ENCODE measurements at regions not wholly inside any gene's neighbourhood (a gene's known extent, or its start where the extent isn't known, plus 50 kb on each side); places are given as distances from the start of the nearest gene placed in this dataset.

GRCh38 chr5:88545338-88545737 is 276.7 kb upstream of the TMEM161B start:
- TF ChIP-seq CTCF (IDR thresholded peaks at IDR 0.05; ENCODE audit: insufficient read depth, low read depth, low read length, missing control alignments) = no peak
- no peak for DNase-seq (ENCODE audit: low read depth)
- no peak overlapping the region for H3K4me3 ChIP-seq (ENCODE audit: low read length)

DNA sequence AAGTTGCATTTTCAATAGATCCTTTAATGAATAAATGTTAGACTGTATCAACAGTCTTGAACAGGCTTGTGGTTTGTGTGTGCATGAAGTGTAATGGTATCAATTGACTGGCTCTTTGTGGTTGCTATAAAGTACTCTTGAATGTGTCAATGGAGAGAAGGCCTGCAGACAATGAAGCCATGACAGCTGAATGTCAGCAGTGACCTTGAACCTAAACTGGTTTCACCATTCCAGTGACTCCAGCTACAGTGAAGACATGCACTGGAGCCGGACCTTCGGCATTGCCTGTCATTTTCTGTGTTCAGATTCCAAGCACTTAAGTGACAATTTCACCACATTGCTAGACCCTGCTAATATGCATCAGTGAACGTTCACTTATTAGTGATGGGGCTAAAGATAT is 276.0 kb upstream of the TMEM161B start:
- DNase-seq (ENCODE audit: low read depth) = no peak
- no peak for TF ChIP-seq CTCF (IDR thresholded peaks at IDR 0.05; ENCODE audit: insufficient read depth, low read depth, low read length, missing control alignments)
- H3K4me3 ChIP-seq (ENCODE audit: low read length) = no peak overlapping the region

DNA sequence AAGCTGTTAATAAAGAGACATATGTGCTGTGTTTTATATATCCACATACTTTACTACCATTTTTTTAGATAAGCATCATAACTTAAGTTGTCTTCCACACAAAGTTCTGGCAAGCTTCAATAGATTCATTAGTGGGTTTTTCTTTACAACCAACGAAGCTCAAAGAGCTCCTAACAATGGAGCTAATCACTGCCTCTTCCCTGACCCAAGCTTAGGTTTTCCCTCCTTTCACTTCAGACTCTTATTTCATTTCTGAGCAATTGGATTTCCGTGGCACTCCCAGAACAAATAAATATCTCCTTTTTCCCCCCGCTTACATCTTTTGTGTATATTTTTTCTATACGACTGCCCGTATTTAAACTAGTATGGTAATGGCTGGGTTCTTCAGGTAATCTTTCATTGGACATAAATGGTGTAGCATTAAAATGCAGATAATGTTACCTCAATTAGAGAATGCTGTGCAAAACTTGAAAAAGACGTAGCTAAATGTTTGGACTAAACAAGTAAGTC is 275.5 kb upstream of the TMEM161B start:
- TF ChIP-seq CTCF (IDR thresholded peaks at IDR 0.05; ENCODE audit: insufficient read depth, low read depth, low read length, missing control alignments) = no peak
- no peak overlapping the region for H3K4me3 ChIP-seq (ENCODE audit: low read length)
- DNase-seq (ENCODE audit: low read depth) = no peak

DNA sequence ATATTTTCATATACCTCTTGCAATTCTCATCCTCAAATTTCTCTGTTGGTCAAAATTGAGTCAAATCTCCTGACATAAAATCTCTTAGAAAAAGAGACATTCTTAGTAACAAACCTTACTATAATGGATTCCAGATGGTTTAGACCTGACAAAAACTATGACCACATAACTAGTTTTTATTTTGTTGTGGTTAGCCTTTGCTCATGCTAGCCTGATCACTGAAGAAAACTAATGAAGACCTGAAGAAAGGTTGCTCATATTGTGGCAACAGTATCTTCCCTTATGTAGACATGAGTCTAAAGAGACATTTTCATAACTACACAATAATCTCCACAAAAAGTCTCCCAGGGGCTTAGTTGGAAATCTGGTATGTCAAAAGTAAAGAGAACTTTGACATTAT is 274.1 kb upstream of the TMEM161B start:
- DNase-seq (ENCODE audit: low read depth) = no peak
- no peak for TF ChIP-seq CTCF (IDR thresholded peaks at IDR 0.05; ENCODE audit: insufficient read depth, low read depth, low read length, missing control alignments)
- H3K4me3 ChIP-seq (ENCODE audit: low read length) = no peak overlapping the region

DNA sequence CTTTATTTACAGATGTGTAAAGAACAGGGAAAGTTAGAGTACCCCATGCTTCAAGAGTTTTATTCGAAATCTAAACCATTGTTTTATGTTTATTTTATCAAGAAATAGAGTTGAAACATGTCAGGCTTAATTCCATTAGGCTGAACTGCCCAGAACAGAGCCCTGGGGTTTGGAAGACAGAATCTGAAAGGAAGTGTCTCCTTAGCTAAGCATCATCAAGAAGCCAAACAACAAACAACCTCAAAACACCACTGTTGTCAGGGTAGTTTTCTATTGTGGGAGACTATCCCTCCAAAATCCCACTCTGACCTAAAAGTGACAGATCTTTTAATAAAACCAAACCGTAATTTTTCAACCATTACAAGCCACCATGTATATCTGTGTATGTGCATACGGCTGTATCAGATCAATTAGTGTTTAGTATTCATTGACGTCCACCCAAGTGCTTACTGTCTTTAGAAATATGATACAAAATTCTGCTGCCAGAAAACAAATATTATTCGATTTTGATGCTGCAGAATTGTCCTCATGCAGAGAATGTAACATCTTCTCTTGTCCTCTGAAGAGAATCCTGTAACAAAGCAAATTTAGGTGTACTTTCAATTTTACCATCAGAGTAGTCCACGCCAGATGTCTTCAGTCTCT is 271.9 kb upstream of the TMEM161B start:
- no peak for DNase-seq (ENCODE audit: low read depth)
- TF ChIP-seq CTCF (IDR thresholded peaks at IDR 0.05; ENCODE audit: insufficient read depth, low read depth, low read length, missing control alignments) = no peak
- H3K4me3 ChIP-seq (ENCODE audit: low read length) = no peak overlapping the region

DNA sequence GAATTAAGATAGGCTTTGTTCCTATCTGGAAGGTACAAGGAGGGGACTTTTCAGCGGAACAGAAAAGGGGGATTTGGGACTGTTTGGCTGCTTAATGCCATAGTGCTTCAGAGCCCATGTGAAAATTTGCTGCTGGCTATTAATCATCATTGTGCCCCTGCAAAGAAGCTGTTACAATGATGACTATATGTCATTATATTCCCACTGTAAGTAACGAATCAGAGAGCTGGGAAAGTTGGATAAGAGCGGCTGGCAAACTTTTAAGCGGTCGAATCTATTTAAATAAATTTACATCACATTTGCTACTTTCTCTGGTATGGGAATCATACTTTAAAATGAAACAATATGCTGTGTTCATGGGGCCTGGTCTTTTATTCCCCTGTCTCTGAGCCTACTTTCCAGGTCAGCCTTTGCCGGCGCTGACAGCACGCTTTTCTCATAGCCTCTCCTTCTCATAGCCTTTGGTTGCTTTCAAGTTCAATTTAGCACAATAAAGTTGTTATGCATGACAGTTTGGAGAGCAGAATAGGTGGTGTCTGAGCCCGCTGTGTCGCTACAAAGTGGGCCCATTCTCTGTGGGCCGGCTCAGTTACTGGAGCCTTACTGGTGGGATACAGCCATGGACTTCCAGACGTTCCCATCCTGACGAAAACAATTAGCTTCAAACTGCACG is 271.2 kb upstream of the TMEM161B start:
- TF ChIP-seq CTCF (IDR thresholded peaks at IDR 0.05; ENCODE audit: insufficient read depth, low read depth, low read length, missing control alignments) = no peak
- H3K4me3 ChIP-seq (ENCODE audit: low read length) = no peak overlapping the region
- DNase-seq (ENCODE audit: low read depth) = no peak
